IPS-NIHi7 (cell line): ENCODE measurements at regions not wholly inside any gene's neighbourhood (a gene's known extent, or its start where the extent isn't known, plus 50 kb on each side); places are given as distances from the start of the nearest gene placed in this dataset.
"Not testable (repeated sequence)": the region's sequence is repeated elsewhere in the genome, so short reads cannot be mapped to it uniquely, and the experiment has no call there.

ENCODE experiments used
- DNase-seq: peaks from one replicate; pipeline ENCODE4 v3.0.0; 2012; ENCODE audit warnings: mixed read lengths; ENCODE audit errors: extremely low spot score

DNA sequence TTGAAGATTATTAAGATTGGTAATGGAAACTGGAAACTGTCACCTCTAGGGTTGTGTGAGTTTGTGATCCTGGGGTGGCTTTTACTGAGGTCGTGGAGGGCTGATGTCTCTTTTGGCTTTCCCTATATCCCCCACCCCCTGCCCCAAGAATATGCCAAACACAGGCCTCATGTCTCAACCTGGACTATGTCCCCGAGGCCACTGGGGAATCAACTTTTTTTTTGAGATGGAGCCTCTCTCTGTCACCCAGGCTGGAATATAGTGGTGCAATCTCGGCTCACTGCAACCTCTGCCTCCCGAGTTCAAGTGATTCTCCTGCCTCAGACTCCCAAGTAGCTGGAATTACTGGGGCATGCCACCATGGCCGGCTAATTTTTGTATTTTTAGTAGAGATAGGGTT lies 83.3 kb upstream of the RALGAPA2 start:
- no peak for DNase-seq

DNA sequence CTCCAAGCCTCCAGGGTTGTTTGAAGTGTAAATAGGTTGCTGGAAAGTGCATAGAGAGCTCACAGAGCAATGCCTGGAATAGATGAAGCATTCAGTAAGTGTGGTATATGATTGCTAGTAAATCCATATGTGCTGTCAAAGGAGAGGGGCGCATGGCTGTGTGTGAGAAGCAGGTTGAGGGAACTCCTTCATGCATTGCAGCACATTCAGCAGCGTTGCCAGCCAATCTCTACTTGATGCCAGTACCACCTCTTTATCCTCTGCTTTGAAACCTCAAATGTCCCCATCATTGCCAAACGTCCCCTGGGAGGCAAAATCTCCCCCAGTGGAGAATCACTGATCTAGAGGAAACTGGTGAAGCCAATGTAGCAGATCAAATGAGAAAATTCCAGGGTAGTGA lies 82.7 kb upstream of the RALGAPA2 start:
- DNase-seq: no peak

- no peak for DNase-seq
These were observed 81.1 kb upstream of the RALGAPA2 start for GRCh38 chr20:20793591-20793990.

DNA sequence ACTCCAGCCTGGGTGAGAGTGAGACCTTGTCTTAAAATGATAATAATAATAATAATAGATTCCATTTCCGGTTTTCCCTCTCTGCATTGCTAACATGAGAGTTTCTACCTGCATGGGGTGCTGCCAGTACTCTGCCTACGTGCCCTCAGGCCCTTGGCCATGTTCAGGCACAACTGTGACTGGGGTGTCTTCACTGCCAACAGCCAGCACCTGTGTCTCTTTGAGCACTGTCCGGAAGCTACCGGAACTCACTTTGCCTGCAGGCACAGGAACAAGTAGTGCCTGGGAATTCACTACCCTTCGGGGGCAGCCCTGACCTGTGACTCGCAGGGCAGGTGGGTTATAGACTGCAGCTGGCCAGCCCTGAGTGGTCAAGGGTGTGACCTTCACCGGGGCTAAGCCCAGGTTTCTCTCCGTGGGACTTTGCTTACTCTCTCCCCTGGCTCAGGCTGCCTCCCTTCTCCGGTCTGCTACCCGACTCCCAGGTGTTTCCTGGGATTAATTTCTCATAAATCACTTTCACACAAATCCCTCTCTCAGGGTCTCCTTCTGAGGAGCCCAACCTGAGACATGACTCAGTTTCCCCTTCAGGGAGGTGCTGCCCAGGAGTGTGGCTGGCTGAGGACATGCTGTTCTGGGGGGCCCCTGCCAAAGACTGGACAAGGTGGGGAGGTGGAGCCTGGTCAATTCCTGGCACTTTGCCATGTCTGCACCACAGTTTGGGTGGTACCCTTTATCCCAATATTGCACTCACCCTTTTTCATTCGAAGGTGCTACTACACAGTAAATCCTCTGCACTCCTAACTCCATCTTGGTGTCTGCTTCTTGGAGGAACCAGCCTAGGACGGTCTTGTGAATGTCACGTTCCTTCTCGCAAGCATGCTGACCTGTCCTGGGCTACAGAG lies 79.5 kb upstream of the RALGAPA2 start:
- no peak for DNase-seq

GRCh38 chr20:20788308-20788707 lies 75.9 kb upstream of the RALGAPA2 start:
- DNase-seq: no peak

GRCh38 chr20:20786428-20786827 lies 74.0 kb upstream of the RALGAPA2 start:
- no peak for DNase-seq

GRCh38 chr20:20785226-20785625 lies 72.8 kb upstream of the RALGAPA2 start:
- no peak for DNase-seq

GRCh38 chr20:20784450-20784849 lies 72.0 kb upstream of the RALGAPA2 start:
- DNase-seq: not testable (repeated sequence)

GRCh38 chr20:20783450-20783849 lies 71.0 kb upstream of the RALGAPA2 start:
- DNase-seq: no peak

GRCh38 chr20:20782755-20783154 lies 70.3 kb upstream of the RALGAPA2 start:
- no peak for DNase-seq

- no peak for DNase-seq
These were observed 69.8 kb upstream of the RALGAPA2 start for GRCh38 chr20:20782231-20782630.

DNA sequence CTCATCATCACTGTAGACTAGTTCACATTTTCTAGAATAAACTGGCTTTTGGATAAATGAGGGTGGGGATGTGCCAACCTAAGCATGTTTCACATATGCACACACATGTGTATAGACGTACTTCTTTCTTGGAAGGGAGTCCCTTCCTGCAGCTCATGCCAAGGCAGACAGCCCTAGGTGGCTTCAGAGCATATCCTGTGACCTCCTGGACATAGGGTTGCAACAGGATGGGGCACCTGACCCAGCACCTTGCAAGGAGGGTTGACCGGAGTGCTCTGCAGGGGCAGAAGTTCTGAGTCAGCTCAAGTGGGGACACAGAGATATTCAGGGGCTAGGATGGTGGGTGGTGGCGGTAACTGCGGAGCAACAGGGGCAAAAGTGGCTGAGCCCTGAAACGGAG lies 68.6 kb upstream of the RALGAPA2 start:
- DNase-seq: no peak

DNA sequence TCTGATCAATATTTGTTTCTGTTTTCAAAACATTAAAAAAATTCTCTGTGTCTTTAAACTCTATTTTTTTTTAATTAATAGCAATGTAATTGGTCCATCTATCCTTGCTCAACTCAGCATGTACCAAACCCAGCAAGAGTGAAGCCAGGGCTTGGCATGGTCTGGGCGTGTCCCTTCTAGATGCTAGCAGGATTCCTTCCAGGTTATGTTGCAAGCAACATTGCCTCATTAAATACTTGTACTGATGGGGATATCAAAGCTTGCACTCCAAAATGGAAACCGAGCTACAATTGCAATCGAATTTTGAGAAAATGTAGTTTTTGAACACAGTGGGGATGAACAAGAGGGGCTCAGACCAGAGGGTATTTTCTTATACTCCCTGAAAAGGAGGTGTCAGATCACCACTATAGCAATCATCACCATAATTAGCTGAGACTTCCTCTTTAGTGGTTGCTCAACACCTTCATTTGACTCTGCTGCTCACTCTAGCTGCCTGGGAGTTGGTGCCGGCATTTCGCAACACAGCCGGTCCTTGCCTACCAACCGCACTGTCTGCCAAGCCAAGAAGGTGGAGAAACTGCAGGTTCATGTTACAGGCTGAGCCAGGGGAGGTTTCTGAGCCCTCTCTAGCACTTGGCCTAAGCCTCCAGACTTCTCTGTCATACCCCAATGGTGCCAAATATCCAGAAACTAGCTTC lies 67.8 kb upstream of the RALGAPA2 start:
- peak; percentile 48 for DNase-seq

- DNase-seq: no peak
These were observed 66.2 kb upstream of the RALGAPA2 start for GRCh38 chr20:20778676-20779075.

- no peak for DNase-seq
These were observed 60.1 kb upstream of the RALGAPA2 start for GRCh38 chr20:20772497-20773085.

DNA sequence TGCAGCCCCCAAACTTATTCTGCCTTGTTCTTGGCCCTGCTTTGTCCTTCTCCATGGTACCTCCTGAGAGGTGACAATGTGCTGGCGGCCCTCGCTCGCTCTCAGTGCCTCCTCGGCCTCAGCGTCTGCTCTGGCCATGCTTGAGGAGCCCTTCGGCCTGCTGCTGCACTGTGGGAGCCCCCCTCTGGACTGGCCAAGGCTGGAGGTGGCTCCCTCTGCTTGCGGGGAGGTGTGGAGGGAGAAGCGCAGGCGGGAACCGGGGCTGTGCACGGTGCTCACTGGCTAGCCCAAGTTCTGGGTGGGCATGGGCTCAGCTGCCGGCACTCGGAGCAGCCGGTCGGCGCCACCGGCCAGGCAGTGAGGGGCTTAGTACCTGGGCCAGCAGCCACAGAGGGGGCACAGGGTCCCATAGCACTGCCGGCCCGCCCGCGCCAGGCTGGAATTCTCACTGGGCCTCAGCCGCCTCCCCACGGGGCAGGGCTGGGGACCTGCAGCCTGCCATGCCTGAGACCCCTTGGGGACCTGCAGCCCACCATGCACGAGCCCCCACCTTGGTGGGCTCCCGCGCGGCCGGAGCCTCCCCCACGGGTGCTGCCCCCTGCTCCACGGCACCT lies 55.9 kb upstream of the RALGAPA2 start:
- no peak for DNase-seq

DNA sequence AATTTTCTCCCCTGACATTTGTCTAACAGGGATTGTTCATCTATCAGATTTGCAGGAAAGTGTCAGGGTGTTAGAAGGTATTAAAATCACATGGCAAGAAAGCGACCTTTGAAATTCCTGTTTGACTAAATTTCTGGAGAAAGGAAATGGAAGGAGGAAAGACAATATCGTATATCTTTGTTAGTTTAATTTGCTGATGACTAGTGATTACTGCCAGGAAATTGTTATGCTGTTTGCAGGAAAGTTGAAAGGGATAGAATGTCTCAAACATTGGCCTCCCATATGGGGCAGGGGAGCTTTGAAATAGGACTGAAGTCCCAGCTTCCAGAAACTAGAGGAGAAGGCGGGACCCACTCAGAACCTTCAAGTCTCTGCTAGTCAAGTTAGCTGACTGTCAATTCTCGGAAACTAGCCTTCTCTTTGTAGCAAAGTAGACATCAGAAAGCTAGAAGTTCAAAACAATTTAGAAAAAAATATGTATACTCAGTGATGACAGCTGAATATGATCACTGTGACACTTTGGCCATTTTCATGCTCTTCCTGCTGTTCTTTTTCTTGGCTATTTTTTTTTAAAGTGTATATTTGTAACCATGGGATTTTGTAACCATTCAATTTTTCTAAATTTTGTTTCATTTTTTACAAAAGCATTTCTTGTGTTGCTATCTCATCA lies 53.4 kb upstream of the RALGAPA2 start:
- no peak for DNase-seq

- DNase-seq: no peak
These were observed 51.2 kb upstream of the RALGAPA2 start for GRCh38 chr20:20763650-20764049.
